ACHN (cell line): ENCODE measurements at regions not wholly inside any gene's neighbourhood (a gene's known extent, or its start where the extent isn't known, plus 50 kb on each side); places are given as distances from the start of the nearest gene placed in this dataset.

Source experiments
- DNase-seq: peaks from one replicate; pipeline ENCODE4 v3.0.0-alpha.2; 2015
- in situ Hi-C: cut with HindIII; loops from 2 replicates; pipeline ENCODE4 v1.10.0; 2017; ENCODE audit warnings: low sequenced_read_pairs, low pct_ligation_motif_present, low pct_unique_long_range_greater_than_20kb

- in situ Hi-C loops = no loop called here
- DNase-seq = no peak
Observed at GRCh38 chr3:190790185-190790584, 72.3 kb downstream of the GMNC start.

GRCh38 chr3:190786898-190787297 is 75.6 kb downstream of the GMNC start:
- in situ Hi-C loops = no loop called here
- DNase-seq = no peak

GRCh38 chr3:190785047-190785446 is 77.4 kb downstream of the GMNC start:
- in situ Hi-C loops = no loop called here
- no peak for DNase-seq

GRCh38 chr3:190780524-190780923 is 82.0 kb downstream of the GMNC start:
- DNase-seq = no peak
- in situ Hi-C loops = no loop called here

- DNase-seq = no peak
- in situ Hi-C loops = no loop called here
Observed at GRCh38 chr3:190774633-190775032, 87.9 kb downstream of the GMNC start.

- in situ Hi-C loops = no loop called here
- no peak for DNase-seq
Observed at GRCh38 chr3:190773948-190774347, 88.5 kb downstream of the GMNC start.

- in situ Hi-C loops = no loop called here
- no peak for DNase-seq
Observed at GRCh38 chr3:190772831-190773230, 89.7 kb downstream of the GMNC start.

GRCh38 chr3:190768891-190769290 is 93.6 kb downstream of the GMNC start:
- in situ Hi-C loops = no loop called here
- no peak for DNase-seq

- DNase-seq = no peak
- in situ Hi-C loops = no loop called here
Observed at GRCh38 chr3:190767851-190768250, 94.6 kb downstream of the GMNC start.

- DNase-seq = no peak
- in situ Hi-C loops = no loop called here
Observed at GRCh38 chr3:190764231-190765134, 98.0 kb downstream of the GMNC start.

- in situ Hi-C loops = no loop called here
- no peak for DNase-seq
Observed at GRCh38 chr3:190762801-190763200, 99.7 kb downstream of the GMNC start.

GRCh38 chr3:190747571-190747970 is 114.9 kb downstream of the GMNC start:
- DNase-seq = no peak
- in situ Hi-C loops = no loop called here

GRCh38 chr3:190746986-190747385 is 115.5 kb downstream of the GMNC start:
- in situ Hi-C loops = no loop called here
- no peak for DNase-seq

- in situ Hi-C loops = no loop called here
- DNase-seq = no peak
Observed at GRCh38 chr3:190746531-190746930, 116.0 kb downstream of the GMNC start.

- in situ Hi-C loops = no loop called here
- DNase-seq = no peak
Observed at GRCh38 chr3:190741788-190742187, 120.7 kb downstream of the GMNC start.

GRCh38 chr3:190739641-190740185 is 122.8 kb downstream of the GMNC start:
- DNase-seq = no peak
- in situ Hi-C loops = no loop called here

GRCh38 chr3:190738636-190739155 is 123.8 kb downstream of the GMNC start:
- DNase-seq = no peak
- in situ Hi-C loops = no loop called here

GRCh38 chr3:190737446-190737845 is 125.0 kb downstream of the GMNC start:
- in situ Hi-C loops = no loop called here
- DNase-seq = no peak

GRCh38 chr3:190734490-190734889 is 128.0 kb downstream of the GMNC start:
- in situ Hi-C loops = no loop called here
- no peak for DNase-seq

- DNase-seq = no peak
- in situ Hi-C loops = no loop called here
Observed at GRCh38 chr3:190733591-190734146, 128.8 kb downstream of the GMNC start.
